ENCODE measurements at regions not wholly inside any gene's neighbourhood (a gene's known extent, or its start where the extent isn't known, plus 50 kb on each side); places are given as distances from the start of the nearest gene placed in this dataset.

DNA sequence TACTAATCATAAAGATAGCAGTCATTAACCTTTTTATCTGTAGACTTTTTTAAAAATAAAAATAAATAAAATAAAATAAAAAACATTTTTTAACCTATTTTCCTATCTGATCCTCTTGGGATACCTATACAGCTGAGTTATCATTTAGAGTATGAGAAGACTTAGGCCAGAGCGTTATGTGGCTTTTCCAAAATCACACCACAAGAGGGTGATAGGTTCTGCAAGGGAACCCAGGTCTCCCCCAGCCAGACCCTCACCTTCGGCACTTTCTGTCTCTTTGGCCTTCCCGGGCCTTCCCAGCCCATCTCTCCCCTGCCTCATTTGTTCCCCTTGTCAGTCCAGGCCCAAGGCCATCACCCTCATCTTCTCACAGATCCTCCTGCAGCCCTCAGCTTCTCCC, 311.7 kb downstream of the SMAD2 start:
- Mint-ChIP-seq H3K27ac (no peak overlapping the region), H3K4me3 (no peak overlapping the region), H3K36me3 (no peaks in the 10 kb centered on the region), H3K27me3 (ENCODE audit: low read depth in 3 of 3) (peaks cover 0 to 1% (median 0%) of the 10 kb centered on the region in 3 donors), H3K4me1 (no peaks in the 10 kb centered on the region), H3K9me3 (peaks cover 0 to 2% (median 2%) of the 10 kb centered on the region in 7 donors)
- 100% methylated on average over 2 of the region's 3 CpGs for WGBS (ENCODE audit: insufficient coverage)
- Histone ChIP-seq H3K4me3 (replicated peaks in 1 of 3; ENCODE audit: low read depth in 2 of 3, low read length in 3 of 3) (no peak overlapping the region), H3K36me3 (replicated peaks in 1 of 2; ENCODE audit: control insufficient read depth in 1 of 2, insufficient read depth in 2 of 2, low read length in 2 of 2) (no peaks in the 10 kb centered on the region), H3K79me2 (ENCODE audit: insufficient read depth, low read length) (no peaks in the 10 kb centered on the region), H3K4me1 (ENCODE audit: control insufficient read depth in 1 of 2, insufficient read depth in 2 of 2, low read length in 2 of 2) (no peaks in the 10 kb centered on the region), H3K4me2 (replicated peaks; ENCODE audit: extremely low read depth, low read length, poor library complexity, severe bottlenecking) (no peak overlapping the region), H3K9me3 (replicated peaks in 1 of 2; ENCODE audit: control insufficient read depth in 1 of 2, insufficient read depth in 1 of 2, low read length in 2 of 2) (no peaks in the 10 kb centered on the region), H3K27ac (ENCODE audit: low read depth in 1 of 2, low read length in 2 of 2) (no peak overlapping the region), H2AFZ (ENCODE audit: insufficient read depth, low read depth, low read length, poor library complexity, severe bottlenecking) (no peak overlapping the region), H4K20me1 (ENCODE audit: insufficient read depth, low read length) (no peaks in the 10 kb centered on the region), H3K27me3 (ENCODE audit: control insufficient read depth in 2 of 2, insufficient read depth in 2 of 2, low read length in 2 of 2) (no peaks in the 10 kb centered on the region), H3K9ac (ENCODE audit: insufficient read depth, low read length, poor library complexity, severe bottlenecking) (no peak overlapping the region)
- intact Hi-C loops (cut with micrococcal nuclease), result loop anchor here in 1 of 2 donors (10.0 kb wide), 1 partner anchor 64 kb away; no protein-coding TSS in a partner anchor
- DNase-seq, result no peak
- TF ChIP-seq, protein P1, sequence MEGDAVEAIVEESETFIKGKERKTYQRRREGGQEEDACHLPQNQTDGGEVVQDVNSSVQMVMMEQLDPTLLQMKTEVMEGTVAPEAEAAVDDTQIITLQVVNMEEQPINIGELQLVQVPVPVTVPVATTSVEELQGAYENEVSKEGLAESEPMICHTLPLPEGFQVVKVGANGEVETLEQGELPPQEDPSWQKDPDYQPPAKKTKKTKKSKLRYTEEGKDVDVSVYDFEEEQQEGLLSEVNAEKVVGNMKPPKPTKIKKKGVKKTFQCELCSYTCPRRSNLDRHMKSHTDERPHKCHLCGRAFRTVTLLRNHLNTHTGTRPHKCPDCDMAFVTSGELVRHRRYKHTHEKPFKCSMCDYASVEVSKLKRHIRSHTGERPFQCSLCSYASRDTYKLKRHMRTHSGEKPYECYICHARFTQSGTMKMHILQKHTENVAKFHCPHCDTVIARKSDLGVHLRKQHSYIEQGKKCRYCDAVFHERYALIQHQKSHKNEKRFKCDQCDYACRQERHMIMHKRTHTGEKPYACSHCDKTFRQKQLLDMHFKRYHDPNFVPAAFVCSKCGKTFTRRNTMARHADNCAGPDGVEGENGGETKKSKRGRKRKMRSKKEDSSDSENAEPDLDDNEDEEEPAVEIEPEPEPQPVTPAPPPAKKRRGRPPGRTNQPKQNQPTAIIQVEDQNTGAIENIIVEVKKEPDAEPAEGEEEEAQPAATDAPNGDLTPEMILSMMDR (IDR thresholded peaks at IDR 0.05), result no peak

DNA sequence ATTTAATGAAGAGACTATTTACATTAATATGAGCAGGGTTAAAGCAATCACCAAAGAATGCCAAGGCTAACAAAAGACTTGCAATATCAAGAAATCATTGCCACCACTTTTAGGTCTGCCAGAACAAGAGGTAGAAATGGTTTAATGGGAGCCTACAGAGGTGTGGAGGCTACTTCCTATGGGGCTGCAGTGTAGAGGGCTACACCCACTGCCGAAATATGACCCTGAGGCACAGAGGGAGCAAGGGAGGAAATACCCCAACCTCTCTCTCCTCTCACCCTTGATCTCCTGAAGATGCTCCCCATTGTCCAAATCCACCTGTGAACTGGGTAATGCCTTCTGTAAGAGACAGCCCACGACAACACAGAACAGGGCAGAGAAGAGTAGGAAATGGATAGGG, 315.4 kb downstream of the SMAD2 start:
- TF ChIP-seq, protein P1 (IDR thresholded peaks at IDR 0.05), result no peak
- WGBS (ENCODE audit: insufficient coverage), result no CpG with 5 or more reads among the region's 2 CpGs

More for the DNA sequence above, 315.4 kb downstream of the SMAD2 start:
- no peak for DNase-seq
- peaks cover 0 to 3% of the 10 kb centered on the region in 2 donors for H3K9me3 ChIP-seq (replicated peaks in 1 of 2; ENCODE audit: control insufficient read depth in 1 of 2, insufficient read depth in 1 of 2, low read length in 2 of 2)
- H3K9ac ChIP-seq (ENCODE audit: insufficient read depth, low read length, poor library complexity, severe bottlenecking), result no peak overlapping the region
- no peaks in the 10 kb centered on the region for H3K4me1 ChIP-seq (ENCODE audit: control insufficient read depth in 1 of 2, insufficient read depth in 2 of 2, low read length in 2 of 2)
- no peak overlapping the region for H2AFZ ChIP-seq (ENCODE audit: insufficient read depth, low read depth, low read length, poor library complexity, severe bottlenecking)
- H3K27ac ChIP-seq (ENCODE audit: low read depth in 1 of 2, low read length in 2 of 2), result no peak overlapping the region
- no peaks in the 10 kb centered on the region for H3K27me3 ChIP-seq (ENCODE audit: control insufficient read depth in 2 of 2, insufficient read depth in 2 of 2, low read length in 2 of 2)
- Mint-ChIP-seq H3K4me1 (no peaks in the 10 kb centered on the region), H3K36me3 (no peaks in the 10 kb centered on the region), H3K27me3 (ENCODE audit: low read depth in 3 of 3) (peaks cover 0 to 2% (median 1%) of the 10 kb centered on the region in 3 donors), H3K4me3 (no peak overlapping the region), H3K27ac (no peak overlapping the region), H3K9me3 (peaks cover 2 to 8% (median 6%) of the 10 kb centered on the region in 7 donors)
- no peaks in the 10 kb centered on the region for H3K36me3 ChIP-seq (replicated peaks in 1 of 2; ENCODE audit: control insufficient read depth in 1 of 2, insufficient read depth in 2 of 2, low read length in 2 of 2)
- no peaks in the 10 kb centered on the region for H4K20me1 ChIP-seq (ENCODE audit: insufficient read depth, low read length)
- intact Hi-C loops (cut with micrococcal nuclease), result loop anchor here in 1 of 2 donors (10.0 kb wide), 1 partner anchor 60 kb away; no protein-coding TSS in a partner anchor
- H3K4me3 ChIP-seq (replicated peaks in 1 of 3; ENCODE audit: low read depth in 2 of 3, low read length in 3 of 3), result no peak overlapping the region
- no peak overlapping the region for H3K4me2 ChIP-seq (replicated peaks; ENCODE audit: extremely low read depth, low read length, poor library complexity, severe bottlenecking)
- H3K79me2 ChIP-seq (ENCODE audit: insufficient read depth, low read length), result no peaks in the 10 kb centered on the region
